ENCODE measurements at regions not wholly inside any gene's neighbourhood (a gene's known extent, or its start where the extent isn't known, plus 50 kb on each side); places are given as distances from the start of the nearest gene placed in this dataset.

GRCh38 chr6:81589465-81590313, 162.8 kb downstream of the TENT5A start:
- TF ChIP-seq EZH2phosphoT487 (IDR thresholded peaks at IDR 0.05; ENCODE audit: insufficient read depth, low read depth) (no peak), EZH2 (IDR thresholded peaks at IDR 0.05; ENCODE audit: insufficient read depth, poor library complexity, severe bottlenecking) (no peak)

Data from GM23248 (cell line).